Calu3 (cell line): ENCODE measurements at regions not wholly inside any gene's neighbourhood (a gene's known extent, or its start where the extent isn't known, plus 50 kb on each side); places are given as distances from the start of the nearest gene placed in this dataset.

ENCODE experiments used
- BruUV-seq: library from RNA; stranded (reverse); fragments of 400-500 nt; replicated peaks from 2 replicates; lab custom pipeline; 2021; lab: Mats Ljungman, UMichigan
- CTCF ChIA-PET: fragments of 300-600 bp; sonication (Branson Sonifier 250); formaldehyde crosslinking; loops from one replicate; lab custom pipeline; 2022; ENCODE audit warnings: antibody characterized with exemption; lab: Charles Lee
- DNase-seq: peaks from one replicate; pipeline ENCODE4 v3.0.0; 2022
- H3K27ac Mint-ChIP-seq: one replicate; pipeline ENCODE4 v1.8.0; 2022; ENCODE audit warnings: mixed read lengths; ENCODE audit not compliant: unreplicated experiment
- H3K27me3 Mint-ChIP-seq: one replicate; pipeline ENCODE4 v1.8.0; 2022; ENCODE audit warnings: mixed read lengths; ENCODE audit not compliant: unreplicated experiment
- H3K36me3 Mint-ChIP-seq: one replicate; pipeline ENCODE4 v1.8.0; 2022; ENCODE audit warnings: mild to moderate bottlenecking, moderate library complexity, mixed read lengths; ENCODE audit not compliant: insufficient read depth, unreplicated experiment
- H3K4me1 Mint-ChIP-seq: one replicate; pipeline ENCODE4 v1.8.0; 2022; ENCODE audit warnings: mild to moderate bottlenecking, low read depth, mixed read lengths; ENCODE audit not compliant: unreplicated experiment
- H3K4me3 Mint-ChIP-seq: one replicate; pipeline ENCODE4 v1.8.0; 2022; ENCODE audit warnings: mild to moderate bottlenecking, low read depth, moderate library complexity, mixed read lengths; ENCODE audit not compliant: unreplicated experiment
- H3K9me3 Mint-ChIP-seq: one replicate; pipeline ENCODE4 v1.8.0; 2022; ENCODE audit warnings: low read depth, mixed read lengths; ENCODE audit not compliant: unreplicated experiment
- intact Hi-C: fragments of 100-400 bp; cut with micrococcal nuclease; formaldehyde crosslinking; loops from one replicate; pipeline ENCODE4 v1.10.0; 2022; ENCODE audit not compliant: unreplicated experiment
- TF ChIP-seq, protein P1 (sequence below): fragments of 200-600 bp; IDR thresholded peaks from one replicate; pipeline ENCODE4 v1.8.0; 2022; ENCODE audit warnings: antibody characterized with exemption; ENCODE audit not compliant: unreplicated experiment

GRCh38 chr4:14883166-14883565, 119.1 kb upstream of the CPEB2 start:
- intact Hi-C loops = no loop called here
- CTCF ChIA-PET = no interaction called here

DNA sequence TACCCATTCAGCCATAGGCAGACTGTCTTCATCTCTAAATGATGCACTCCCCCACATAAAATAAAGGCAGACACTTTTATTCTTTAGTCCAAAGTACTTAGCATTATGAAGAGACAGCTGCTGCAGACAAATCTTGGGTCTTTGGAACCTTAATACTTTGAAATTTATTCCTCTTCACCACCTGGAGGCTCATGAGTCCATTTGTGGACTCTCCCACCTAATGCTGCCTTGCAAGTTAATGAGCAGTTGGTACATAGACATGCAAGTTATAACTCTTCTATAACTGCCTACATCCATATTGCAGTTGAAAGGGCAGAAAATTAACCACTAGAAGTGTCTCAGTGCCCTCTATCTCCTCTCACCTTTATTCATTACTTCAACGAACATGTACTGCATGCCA, 118.6 kb upstream of the CPEB2 start:
- intact Hi-C loops = no loop called here
- BruUV-seq = no TSS peak
- CTCF ChIA-PET = no interaction called here

More at GRCh38 chr4:14883166-14883565, 119.1 kb upstream of the CPEB2 start:
- BruUV-seq = no TSS peak
- Mint-ChIP-seq H3K27me3 (peaks cover 15% of the 10 kb centered on the region), H3K4me3 (no peak overlapping the region), H3K4me1 (no peaks in the 10 kb centered on the region), H3K27ac (no peak overlapping the region), H3K9me3 (no peaks in the 10 kb centered on the region), H3K36me3 (no peaks in the 10 kb centered on the region)
- TF ChIP-seq, protein P1, sequence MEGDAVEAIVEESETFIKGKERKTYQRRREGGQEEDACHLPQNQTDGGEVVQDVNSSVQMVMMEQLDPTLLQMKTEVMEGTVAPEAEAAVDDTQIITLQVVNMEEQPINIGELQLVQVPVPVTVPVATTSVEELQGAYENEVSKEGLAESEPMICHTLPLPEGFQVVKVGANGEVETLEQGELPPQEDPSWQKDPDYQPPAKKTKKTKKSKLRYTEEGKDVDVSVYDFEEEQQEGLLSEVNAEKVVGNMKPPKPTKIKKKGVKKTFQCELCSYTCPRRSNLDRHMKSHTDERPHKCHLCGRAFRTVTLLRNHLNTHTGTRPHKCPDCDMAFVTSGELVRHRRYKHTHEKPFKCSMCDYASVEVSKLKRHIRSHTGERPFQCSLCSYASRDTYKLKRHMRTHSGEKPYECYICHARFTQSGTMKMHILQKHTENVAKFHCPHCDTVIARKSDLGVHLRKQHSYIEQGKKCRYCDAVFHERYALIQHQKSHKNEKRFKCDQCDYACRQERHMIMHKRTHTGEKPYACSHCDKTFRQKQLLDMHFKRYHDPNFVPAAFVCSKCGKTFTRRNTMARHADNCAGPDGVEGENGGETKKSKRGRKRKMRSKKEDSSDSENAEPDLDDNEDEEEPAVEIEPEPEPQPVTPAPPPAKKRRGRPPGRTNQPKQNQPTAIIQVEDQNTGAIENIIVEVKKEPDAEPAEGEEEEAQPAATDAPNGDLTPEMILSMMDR = no peak
- no peak for DNase-seq

GRCh38 chr4:14887842-14888433, 114.3 kb upstream of the CPEB2 start:
- no peaks in the 10 kb centered on the region for H3K4me1 Mint-ChIP-seq
- intact Hi-C loops = no loop called here
- peaks cover 15% of the 10 kb centered on the region for H3K27me3 Mint-ChIP-seq
- CTCF ChIA-PET = interaction anchor here (0.8 to 1.2 kb wide), 2 partner anchors 21 to 62 kb away, joined by 3 read pairs; no protein-coding TSS in a partner anchor
- H3K36me3 Mint-ChIP-seq = no peaks in the 10 kb centered on the region
- H3K9me3 Mint-ChIP-seq = no peaks in the 10 kb centered on the region
- TF ChIP-seq, protein P1 = no peak
- no peak for DNase-seq
- H3K4me3 Mint-ChIP-seq = no peak overlapping the region
- no TSS peak for BruUV-seq
- H3K27ac Mint-ChIP-seq = no peak overlapping the region

More for the DNA sequence above, 118.6 kb upstream of the CPEB2 start:
- no peak for DNase-seq
- H3K4me3 Mint-ChIP-seq = no peak overlapping the region
- H3K36me3 Mint-ChIP-seq = no peaks in the 10 kb centered on the region
- TF ChIP-seq, protein P1 = no peak
- no peaks in the 10 kb centered on the region for H3K4me1 Mint-ChIP-seq
- H3K27ac Mint-ChIP-seq = no peak overlapping the region
- peaks cover 15% of the 10 kb centered on the region for H3K27me3 Mint-ChIP-seq
- H3K9me3 Mint-ChIP-seq = no peaks in the 10 kb centered on the region

- TF ChIP-seq, protein P1 = no peak
- DNase-seq = no peak
- Mint-ChIP-seq H3K9me3 (no peaks in the 10 kb centered on the region), H3K27ac (no peak overlapping the region), H3K4me3 (no peak overlapping the region), H3K4me1 (no peaks in the 10 kb centered on the region), H3K36me3 (no peaks in the 10 kb centered on the region), H3K27me3 (peaks cover 12% of the 10 kb centered on the region)
- no TSS peak for BruUV-seq
- intact Hi-C loops = no loop called here
- CTCF ChIA-PET = interaction anchor here (0.5 to 1.2 kb wide), 3 partner anchors 20 to 282 kb away, joined by 3 to 4 read pairs (median 3); no protein-coding TSS in a partner anchor
Observed at GRCh38 chr4:14888790-14889572, 113.3 kb upstream of the CPEB2 start.
